ENCODE measurements at regions not wholly inside any gene's neighbourhood (a gene's known extent, or its start where the extent isn't known, plus 50 kb on each side); places are given as distances from the start of the nearest gene placed in this dataset.
A peak's percentile ranks its signal among the peaks of the same experiment; 100 is the strongest.

DNA sequence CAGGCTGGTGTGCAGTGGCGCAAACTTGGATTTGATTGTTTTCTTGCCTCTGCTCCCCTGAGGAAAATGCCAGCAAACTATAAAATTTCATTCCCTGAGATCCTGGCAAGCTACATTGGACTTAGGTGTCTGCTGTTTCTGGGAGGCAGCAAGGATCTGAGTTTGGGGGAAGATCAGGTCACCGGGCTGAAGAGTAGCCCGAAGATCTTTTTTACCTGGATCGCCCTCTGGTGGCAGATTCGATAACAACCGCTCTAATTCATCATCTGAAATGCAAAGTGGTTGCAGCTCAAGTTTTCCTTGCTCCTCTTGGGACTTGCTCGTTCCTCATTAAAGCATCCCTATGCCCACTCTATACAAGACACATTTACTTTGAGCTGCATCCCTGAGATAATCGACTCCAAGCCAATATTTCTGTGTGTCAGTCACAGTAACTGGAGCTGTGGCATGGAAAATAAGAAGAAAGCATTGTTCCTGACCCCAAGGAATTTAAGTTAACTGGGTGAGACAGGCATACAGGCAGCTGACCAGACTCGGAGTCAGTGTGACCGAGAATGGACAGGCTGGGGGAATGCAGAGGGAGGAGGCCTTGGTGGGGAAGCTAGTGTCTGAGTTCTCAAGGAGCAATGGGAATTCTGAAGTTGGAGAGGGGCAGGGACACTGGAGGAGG, 131.8 kb upstream of the PROKR2 start:
- Histone ChIP-seq H4K20me1 (replicated peaks; ENCODE audit: control insufficient read depth, extremely low read depth, insufficient read depth, low read length) (no peaks in the 10 kb centered on the region), H3K79me2 (ENCODE audit: control insufficient read depth, insufficient read depth, low read length) (no peaks in the 10 kb centered on the region), H3K4me3 (replicated peaks in 1 of 3; ENCODE audit: insufficient read depth in 1 of 3, low read depth in 1 of 3, low read length in 3 of 3) (no peak overlapping the region), H3K4me1 (ENCODE audit: control insufficient read depth, extremely low read depth, insufficient read depth, low read length) (no peaks in the 10 kb centered on the region), H3K27me3 (ENCODE audit: control insufficient read depth in 2 of 2, insufficient read depth in 2 of 2, low read length in 2 of 2) (peaks cover 3 to 13% of the 10 kb centered on the region in 2 experiments), H3K27ac (ENCODE audit: insufficient read depth, low read depth, low read length) (no peak overlapping the region), H3K9me3 (replicated peaks; ENCODE audit: control insufficient read depth, insufficient read depth, low read length) (no peaks in the 10 kb centered on the region), H3K36me3 (ENCODE audit: control insufficient read depth in 2 of 2, extremely low read depth in 1 of 2, insufficient read depth in 2 of 2, low read length in 2 of 2) (no peaks in the 10 kb centered on the region), H3K9ac (replicated peaks; ENCODE audit: extremely low read depth, insufficient read depth, low read length) (no peak overlapping the region), H3K4me2 (ENCODE audit: insufficient read depth, low read length) (no peak overlapping the region), H3K9me1 (replicated peaks; ENCODE audit: control insufficient read depth, extremely low read depth, insufficient read depth, low read length) (no peaks in the 10 kb centered on the region), H2AFZ (ENCODE audit: low read depth, low read length) (no peak overlapping the region)
- peak; percentile 83 for FAIRE-seq
- intact Hi-C loops (cut with micrococcal nuclease) (loop anchor here (1.0 to 10.0 kb wide), 5 partner anchors 46 to 322 kb away; partner anchors contain the start of genes CDS2 and PROKR2), dilution Hi-C loops (cut with MboI; ENCODE audit: extremely low pct_ligation_motif_present, low sequenced_read_pairs) (no loop called here)
- ChIA-PET POLR2A (no interaction called here), CTCF (interaction anchor here (0.7 to 6.9 kb wide), 26 partner anchors 8 to 322 kb away, joined by 3 to 228 read pairs (median 7); partner anchors contain the start of gene CDS2)
- DNase-seq (ENCODE audit: low read depth, low spot score), result peak; percentile 49
- TF ChIP-seq CTCF (IDR thresholded peaks at IDR 0.05; ENCODE audit: extremely low read depth in 1 of 2, insufficient read depth in 1 of 2, low read depth in 1 of 2, low read length in 2 of 2) (peak; percentile 61 to 65), EZH2 (IDR thresholded peaks at IDR 0.05; ENCODE audit: borderline replicate concordance, low read depth, low read length, severe bottlenecking) (no peak)
- BruUV-seq (replicated peaks), result no TSS peak

DNA sequence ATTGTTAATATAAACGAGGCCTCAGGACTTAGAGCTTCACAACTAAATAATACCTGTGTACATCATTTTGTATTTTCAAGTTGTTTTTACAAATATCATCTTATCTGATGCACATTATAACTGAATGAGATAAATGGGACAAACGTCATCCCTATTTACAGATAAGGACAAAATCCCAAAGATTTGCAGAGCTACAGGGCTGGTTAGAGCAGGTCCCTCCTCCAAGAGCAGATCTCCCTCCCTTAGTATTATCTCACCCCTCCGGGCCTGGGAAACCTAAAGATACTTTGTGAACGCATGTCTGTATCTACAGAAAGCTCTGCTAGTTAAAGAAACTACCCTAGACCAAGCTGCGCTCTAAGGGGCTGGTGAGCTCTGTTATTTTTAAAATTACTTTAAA, 130.4 kb upstream of the PROKR2 start:
- ChIA-PET POLR2A (no interaction called here), CTCF (interaction anchor here (0.6 to 6.9 kb wide), 21 partner anchors 9 to 255 kb away, joined by 3 to 228 read pairs (median 7); no protein-coding TSS in a partner anchor)
- intact Hi-C loops (cut with micrococcal nuclease), result loop anchor here (5.0 to 10.0 kb wide), 2 partner anchors 132 to 225 kb away; partner anchors contain the start of gene PROKR2
- H4K20me1 ChIP-seq (replicated peaks; ENCODE audit: control insufficient read depth, extremely low read depth, insufficient read depth, low read length), result no peaks in the 10 kb centered on the region
- FAIRE-seq (no peak), DNase-seq (ENCODE audit: low read depth, low spot score) (no peak)
- TF ChIP-seq POLR2A (IDR thresholded peaks at IDR 0.05; ENCODE audit: low read depth, low read length), result no peak
- no peak for TF ChIP-seq CTCF (IDR thresholded peaks at IDR 0.05; ENCODE audit: extremely low read depth in 1 of 2, insufficient read depth in 1 of 2, low read depth in 1 of 2, low read length in 2 of 2)
- no peak for TF ChIP-seq MYC (IDR thresholded peaks at IDR 0.05; ENCODE audit: low read depth, low read length)
- no peak for TF ChIP-seq GATA2 (IDR thresholded peaks at IDR 0.05; ENCODE audit: insufficient read depth, insufficient read length, low read depth, low read length)
- no peak for TF ChIP-seq FOS (IDR thresholded peaks at IDR 0.05; ENCODE audit: borderline replicate concordance, insufficient read depth, low read length)
- TF ChIP-seq, protein P1, sequence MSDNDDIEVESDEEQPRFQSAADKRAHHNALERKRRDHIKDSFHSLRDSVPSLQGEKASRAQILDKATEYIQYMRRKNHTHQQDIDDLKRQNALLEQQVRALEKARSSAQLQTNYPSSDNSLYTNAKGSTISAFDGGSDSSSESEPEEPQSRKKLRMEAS (IDR thresholded peaks at IDR 0.05; ENCODE audit: insufficient read depth, insufficient read length), result no peak
- no peak for TF ChIP-seq POLR2AphosphoS5 (IDR thresholded peaks at IDR 0.05; ENCODE audit: insufficient read depth, low read depth, low read length)
- no peak for TF ChIP-seq EZH2 (IDR thresholded peaks at IDR 0.05; ENCODE audit: borderline replicate concordance, low read depth, low read length, severe bottlenecking)
- TF ChIP-seq JUN (IDR thresholded peaks at IDR 0.05; ENCODE audit: borderline replicate concordance, insufficient read depth, insufficient read length, low read depth), result no peak
- H3K4me2 ChIP-seq (ENCODE audit: insufficient read depth, low read length), result no peak overlapping the region
- H3K9me3 ChIP-seq (replicated peaks; ENCODE audit: control insufficient read depth, insufficient read depth, low read length), result no peaks in the 10 kb centered on the region
- dilution Hi-C loops (cut with MboI; ENCODE audit: extremely low pct_ligation_motif_present, low sequenced_read_pairs), result no loop called here
- H3K27me3 ChIP-seq (ENCODE audit: control insufficient read depth in 2 of 2, insufficient read depth in 2 of 2, low read length in 2 of 2), result peaks cover 3 to 13% of the 10 kb centered on the region in 2 experiments
- no peaks in the 10 kb centered on the region for H3K4me1 ChIP-seq (ENCODE audit: control insufficient read depth, extremely low read depth, insufficient read depth, low read length)
- no peaks in the 10 kb centered on the region for H3K36me3 ChIP-seq (ENCODE audit: control insufficient read depth in 2 of 2, extremely low read depth in 1 of 2, insufficient read depth in 2 of 2, low read length in 2 of 2)
- H2AFZ ChIP-seq (ENCODE audit: low read depth, low read length), result no peak overlapping the region
- no TSS peak for BruUV-seq (replicated peaks)
- H3K9me1 ChIP-seq (replicated peaks; ENCODE audit: control insufficient read depth, extremely low read depth, insufficient read depth, low read length), result no peaks in the 10 kb centered on the region
- H3K4me3 ChIP-seq (replicated peaks in 1 of 3; ENCODE audit: insufficient read depth in 1 of 3, low read depth in 1 of 3, low read length in 3 of 3), result no peak overlapping the region
- H3K9ac ChIP-seq (replicated peaks; ENCODE audit: extremely low read depth, insufficient read depth, low read length), result no peak overlapping the region
- H3K79me2 ChIP-seq (ENCODE audit: control insufficient read depth, insufficient read depth, low read length), result no peaks in the 10 kb centered on the region
- no peak overlapping the region for H3K27ac ChIP-seq (ENCODE audit: insufficient read depth, low read depth, low read length)
